Osteocyte (in vitro differentiated cells): ENCODE measurements at regions not wholly inside any gene's neighbourhood (a gene's known extent, or its start where the extent isn't known, plus 50 kb on each side); places are given as distances from the start of the nearest gene placed in this dataset.

Experiments
- DNase-seq: peaks from one replicate; pipeline ENCODE4 v3.0.0; 2021; ENCODE audit warnings: mixed read lengths; ENCODE audit not compliant: unreplicated experiment; ENCODE audit errors: extremely low spot score
- H3K27ac Mint-ChIP-seq: one replicate; pipeline ENCODE4 v1.8.0; 2021; ENCODE audit warnings: mild to moderate bottlenecking, mixed read lengths; ENCODE audit not compliant: unreplicated experiment
- H3K27me3 Mint-ChIP-seq: one replicate; pipeline ENCODE4 v1.8.0; 2021; ENCODE audit warnings: mixed read lengths; ENCODE audit not compliant: unreplicated experiment
- H3K36me3 Mint-ChIP-seq: one replicate; pipeline ENCODE4 v1.8.0; 2021; ENCODE audit warnings: mixed read lengths; ENCODE audit not compliant: unreplicated experiment
- H3K4me1 Mint-ChIP-seq: one replicate; pipeline ENCODE4 v1.8.0; 2021; ENCODE audit warnings: mixed read lengths; ENCODE audit not compliant: unreplicated experiment
- H3K4me3 Mint-ChIP-seq: one replicate; pipeline ENCODE4 v1.8.0; 2021; ENCODE audit warnings: mild to moderate bottlenecking, moderate library complexity, mixed read lengths; ENCODE audit not compliant: unreplicated experiment
- H3K9me3 Mint-ChIP-seq: one replicate; pipeline ENCODE4 v1.8.0; 2021; ENCODE audit warnings: mixed read lengths; ENCODE audit not compliant: unreplicated experiment
- CTCF ChIP-seq: fragments of 200-600 bp; sonication (generic); IDR thresholded peaks from 2 replicates; pipeline ENCODE4 v1.5.0; 2021; ENCODE audit warnings: antibody characterized with exemption, mild to moderate bottlenecking, moderate library complexity

GRCh38 chr9:102534031-102534430 is 461.1 kb upstream of the CYLC2 start:
- TF ChIP-seq CTCF: no peak
- Mint-ChIP-seq H3K27me3 (no peaks in the 10 kb centered on the region), H3K27ac (no peak overlapping the region), H3K36me3 (no peaks in the 10 kb centered on the region), H3K9me3 (no peaks in the 10 kb centered on the region), H3K4me3 (no peak overlapping the region), H3K4me1 (no peaks in the 10 kb centered on the region)
- no peak for DNase-seq

- DNase-seq: no peak
- Mint-ChIP-seq H3K27ac (no peak overlapping the region), H3K4me1 (no peaks in the 10 kb centered on the region), H3K4me3 (no peak overlapping the region), H3K27me3 (no peaks in the 10 kb centered on the region), H3K9me3 (no peaks in the 10 kb centered on the region), H3K36me3 (no peaks in the 10 kb centered on the region)
- TF ChIP-seq CTCF: no peak
Observed at GRCh38 chr9:102521097-102521755, 473.9 kb upstream of the CYLC2 start.

- no peak for TF ChIP-seq CTCF
- Mint-ChIP-seq H3K36me3 (no peaks in the 10 kb centered on the region), H3K27me3 (no peaks in the 10 kb centered on the region), H3K27ac (no peak overlapping the region), H3K4me3 (no peak overlapping the region), H3K9me3 (no peaks in the 10 kb centered on the region), H3K4me1 (no peaks in the 10 kb centered on the region)
- DNase-seq: no peak
Observed at GRCh38 chr9:102519423-102519822, 475.7 kb upstream of the CYLC2 start.

- no peak for TF ChIP-seq CTCF
- Mint-ChIP-seq H3K4me3 (no peak overlapping the region), H3K36me3 (no peaks in the 10 kb centered on the region), H3K27me3 (no peaks in the 10 kb centered on the region), H3K27ac (no peak overlapping the region), H3K4me1 (no peaks in the 10 kb centered on the region), H3K9me3 (no peaks in the 10 kb centered on the region)
- no peak for DNase-seq
Observed at GRCh38 chr9:102518324-102518723, 476.8 kb upstream of the CYLC2 start.

- H3K9me3 Mint-ChIP-seq: no peaks in the 10 kb centered on the region
- no peaks in the 10 kb centered on the region for H3K27me3 Mint-ChIP-seq
- no peak for TF ChIP-seq CTCF
- no peak for DNase-seq
- H3K4me3 Mint-ChIP-seq: no peak overlapping the region
- no peaks in the 10 kb centered on the region for H3K36me3 Mint-ChIP-seq
- H3K4me1 Mint-ChIP-seq: no peaks in the 10 kb centered on the region
- no peak overlapping the region for H3K27ac Mint-ChIP-seq
Observed at GRCh38 chr9:102514541-102514940, 480.6 kb upstream of the CYLC2 start.
